ENCODE measurements at regions not wholly inside any gene's neighbourhood (a gene's known extent, or its start where the extent isn't known, plus 50 kb on each side); places are given as distances from the start of the nearest gene placed in this dataset.

DNA sequence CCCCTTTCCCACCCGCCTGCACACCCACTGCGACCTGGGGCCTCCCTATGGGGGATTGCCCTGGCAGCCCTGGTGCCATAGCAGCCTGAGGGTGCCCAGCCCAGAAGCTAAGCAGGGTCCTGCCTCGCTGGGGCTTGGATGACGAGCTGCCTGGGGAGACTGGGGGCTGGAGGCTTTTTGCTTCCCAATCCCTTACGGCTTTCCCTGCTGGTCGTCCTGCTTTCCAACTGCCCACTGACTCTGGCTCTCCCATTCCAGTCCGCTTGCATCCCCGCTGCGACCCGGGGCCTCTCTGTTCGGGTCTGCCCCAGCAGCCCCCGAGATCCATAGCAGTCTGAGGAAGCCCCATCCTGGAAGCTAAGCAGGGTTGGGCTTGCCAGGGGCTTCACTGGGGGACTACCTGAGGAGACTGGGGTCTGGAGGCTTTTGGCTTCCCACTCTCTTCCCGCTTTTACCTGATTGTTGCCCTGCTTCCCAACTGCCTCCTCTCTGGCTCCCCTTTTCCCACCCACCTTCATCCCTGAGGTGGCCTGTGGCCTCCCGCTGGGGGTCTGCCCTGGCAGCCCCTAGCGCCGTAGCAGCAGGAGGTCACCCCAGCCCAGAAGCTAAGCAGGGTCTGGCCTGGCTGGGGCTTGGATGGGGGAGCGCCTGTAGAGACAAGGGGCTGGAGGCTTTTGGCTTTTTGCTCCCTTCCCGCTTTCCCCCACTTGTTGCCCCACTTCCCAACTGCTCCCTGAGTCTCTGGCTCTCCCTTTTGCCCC is 2292.8 kb downstream of the TP53TG3F start:
- intact Hi-C loops (cut with DNase I; ENCODE audit: low total_unique reads) (no loop called here), in situ Hi-C loops (cut with MboI; ENCODE audit: low sequenced_read_pairs in 4 of 4) (no loop called here)
- H3K9me3 ChIP-seq = no peaks in the 10 kb centered on the region
- H3K27me3 ChIP-seq = no peaks in the 10 kb centered on the region
- H3K4me1 ChIP-seq = no peaks in the 10 kb centered on the region
- H3K27ac ChIP-seq = no peak overlapping the region
- TF ChIP-seq, protein P1, sequence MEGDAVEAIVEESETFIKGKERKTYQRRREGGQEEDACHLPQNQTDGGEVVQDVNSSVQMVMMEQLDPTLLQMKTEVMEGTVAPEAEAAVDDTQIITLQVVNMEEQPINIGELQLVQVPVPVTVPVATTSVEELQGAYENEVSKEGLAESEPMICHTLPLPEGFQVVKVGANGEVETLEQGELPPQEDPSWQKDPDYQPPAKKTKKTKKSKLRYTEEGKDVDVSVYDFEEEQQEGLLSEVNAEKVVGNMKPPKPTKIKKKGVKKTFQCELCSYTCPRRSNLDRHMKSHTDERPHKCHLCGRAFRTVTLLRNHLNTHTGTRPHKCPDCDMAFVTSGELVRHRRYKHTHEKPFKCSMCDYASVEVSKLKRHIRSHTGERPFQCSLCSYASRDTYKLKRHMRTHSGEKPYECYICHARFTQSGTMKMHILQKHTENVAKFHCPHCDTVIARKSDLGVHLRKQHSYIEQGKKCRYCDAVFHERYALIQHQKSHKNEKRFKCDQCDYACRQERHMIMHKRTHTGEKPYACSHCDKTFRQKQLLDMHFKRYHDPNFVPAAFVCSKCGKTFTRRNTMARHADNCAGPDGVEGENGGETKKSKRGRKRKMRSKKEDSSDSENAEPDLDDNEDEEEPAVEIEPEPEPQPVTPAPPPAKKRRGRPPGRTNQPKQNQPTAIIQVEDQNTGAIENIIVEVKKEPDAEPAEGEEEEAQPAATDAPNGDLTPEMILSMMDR (IDR thresholded peaks at IDR 0.05 in 4 of 5, conservative IDR thresholded peaks at IDR 0.05 in 1 of 5) = no peak
- TF ChIP-seq POLR2A (IDR thresholded peaks at IDR 0.05) = no peak
- no peak for ATAC-seq
- no peak overlapping the region for H3K4me3 ChIP-seq
- DNase-seq = no peak
- H3K36me3 ChIP-seq = no peaks in the 10 kb centered on the region

DNA sequence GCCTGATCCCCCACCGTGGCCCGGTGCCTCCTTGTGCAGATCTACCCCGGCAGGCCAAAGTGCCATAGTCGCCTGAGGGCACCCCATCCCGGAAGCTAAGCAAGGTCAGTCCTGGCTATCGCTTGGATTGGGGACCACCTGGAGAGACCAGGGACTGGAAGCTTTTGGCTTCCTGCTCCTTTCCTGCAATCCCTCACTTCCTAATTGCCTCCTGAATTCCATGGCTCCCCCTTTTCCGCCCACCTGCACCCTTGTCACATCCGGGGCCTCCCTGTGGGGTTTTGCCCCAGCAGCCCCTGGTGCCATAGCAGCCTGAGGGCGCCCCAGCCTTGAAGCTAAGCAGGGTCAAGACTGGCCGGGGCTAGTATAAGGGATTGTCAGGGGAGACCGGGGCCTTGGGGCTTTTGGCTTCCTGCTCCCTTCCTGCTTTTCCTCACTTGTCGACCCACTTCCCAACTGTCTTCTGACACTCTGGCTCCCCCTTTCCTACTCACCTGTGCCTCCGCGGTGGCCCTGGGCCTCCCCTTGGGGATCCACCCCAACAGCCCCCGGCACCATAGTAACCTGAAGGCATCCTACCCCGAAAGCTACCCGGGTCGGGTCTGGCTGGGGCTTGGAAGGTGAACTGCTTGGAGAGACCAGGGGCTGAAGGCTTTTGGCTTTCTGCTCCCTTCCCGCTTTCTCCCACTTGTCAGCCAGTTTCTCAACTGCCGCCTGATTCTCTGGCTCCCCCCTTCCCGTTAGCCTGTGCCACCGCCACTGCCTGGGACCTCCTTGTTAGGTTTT is 2293.6 kb downstream of the TP53TG3F start:
- Histone ChIP-seq H3K27ac (no peak overlapping the region), H3K9me3 (no peaks in the 10 kb centered on the region), H3K4me3 (no peak overlapping the region), H3K4me1 (no peaks in the 10 kb centered on the region), H3K27me3 (no peaks in the 10 kb centered on the region), H3K36me3 (no peaks in the 10 kb centered on the region)
- in situ Hi-C loops (cut with MboI; ENCODE audit: low sequenced_read_pairs in 4 of 4) = no loop called here
- intact Hi-C loops (cut with DNase I; ENCODE audit: low total_unique reads) = no loop called here
- DNase-seq (no peak), ATAC-seq (no peak)
- no peak for TF ChIP-seq POLR2A (IDR thresholded peaks at IDR 0.05)
- TF ChIP-seq, protein P1 (IDR thresholded peaks at IDR 0.05 in 4 of 5, conservative IDR thresholded peaks at IDR 0.05 in 1 of 5) = no peak

DNA sequence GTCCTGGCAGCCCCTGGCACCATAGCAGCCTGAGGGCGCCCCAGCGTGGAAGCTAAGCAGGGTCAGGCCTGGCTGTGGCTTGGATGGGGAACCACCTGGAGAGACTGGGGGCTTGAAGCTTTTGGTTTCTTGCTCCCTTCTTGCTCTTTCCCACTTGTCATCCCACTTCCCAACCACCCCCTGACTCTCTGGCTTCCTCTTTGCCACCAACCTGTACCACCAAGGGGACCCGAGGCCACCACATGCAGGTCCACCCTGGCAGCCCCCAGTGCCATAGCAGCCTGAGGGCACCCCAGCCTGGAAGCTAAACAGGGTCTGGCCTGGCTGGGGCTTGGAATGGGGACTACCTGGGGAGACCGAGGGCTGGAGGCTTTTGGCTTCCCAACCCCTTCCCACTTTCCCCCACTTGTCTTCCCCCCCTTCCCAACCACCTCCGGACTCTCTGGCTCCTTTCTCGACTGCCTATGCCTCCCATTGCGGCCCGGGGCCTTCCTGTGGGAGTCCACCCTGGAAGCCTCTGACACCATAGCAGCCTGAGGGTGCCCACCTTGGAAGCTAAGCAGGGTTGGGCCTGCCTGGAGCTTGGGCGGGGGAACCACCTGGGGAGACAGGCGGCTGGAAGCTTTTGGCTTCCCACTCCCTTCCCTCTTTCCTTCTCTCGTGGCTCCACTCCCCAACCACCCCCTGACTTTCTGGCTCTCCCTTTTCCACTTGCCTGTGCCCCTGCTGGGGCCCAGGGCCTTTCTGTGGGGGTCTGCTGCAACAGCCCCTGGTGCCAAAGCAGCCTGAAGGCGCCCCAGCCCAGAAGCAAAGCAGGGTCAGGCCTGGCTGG is 2294.4 kb downstream of the TP53TG3F start:
- no peaks in the 10 kb centered on the region for H3K27me3 ChIP-seq
- DNase-seq (no peak), ATAC-seq (no peak)
- H3K36me3 ChIP-seq = no peaks in the 10 kb centered on the region
- no peaks in the 10 kb centered on the region for H3K4me1 ChIP-seq
- TF ChIP-seq, protein P1 (IDR thresholded peaks at IDR 0.05 in 4 of 5, conservative IDR thresholded peaks at IDR 0.05 in 1 of 5) = no peak
- TF ChIP-seq POLR2A (IDR thresholded peaks at IDR 0.05) = no peak
- H3K27ac ChIP-seq = no peak overlapping the region
- in situ Hi-C loops (cut with MboI; ENCODE audit: low sequenced_read_pairs in 4 of 4) = no loop called here
- intact Hi-C loops (cut with DNase I; ENCODE audit: low total_unique reads) = no loop called here
- no peak overlapping the region for H3K4me3 ChIP-seq
- H3K9me3 ChIP-seq = no peaks in the 10 kb centered on the region

DNA sequence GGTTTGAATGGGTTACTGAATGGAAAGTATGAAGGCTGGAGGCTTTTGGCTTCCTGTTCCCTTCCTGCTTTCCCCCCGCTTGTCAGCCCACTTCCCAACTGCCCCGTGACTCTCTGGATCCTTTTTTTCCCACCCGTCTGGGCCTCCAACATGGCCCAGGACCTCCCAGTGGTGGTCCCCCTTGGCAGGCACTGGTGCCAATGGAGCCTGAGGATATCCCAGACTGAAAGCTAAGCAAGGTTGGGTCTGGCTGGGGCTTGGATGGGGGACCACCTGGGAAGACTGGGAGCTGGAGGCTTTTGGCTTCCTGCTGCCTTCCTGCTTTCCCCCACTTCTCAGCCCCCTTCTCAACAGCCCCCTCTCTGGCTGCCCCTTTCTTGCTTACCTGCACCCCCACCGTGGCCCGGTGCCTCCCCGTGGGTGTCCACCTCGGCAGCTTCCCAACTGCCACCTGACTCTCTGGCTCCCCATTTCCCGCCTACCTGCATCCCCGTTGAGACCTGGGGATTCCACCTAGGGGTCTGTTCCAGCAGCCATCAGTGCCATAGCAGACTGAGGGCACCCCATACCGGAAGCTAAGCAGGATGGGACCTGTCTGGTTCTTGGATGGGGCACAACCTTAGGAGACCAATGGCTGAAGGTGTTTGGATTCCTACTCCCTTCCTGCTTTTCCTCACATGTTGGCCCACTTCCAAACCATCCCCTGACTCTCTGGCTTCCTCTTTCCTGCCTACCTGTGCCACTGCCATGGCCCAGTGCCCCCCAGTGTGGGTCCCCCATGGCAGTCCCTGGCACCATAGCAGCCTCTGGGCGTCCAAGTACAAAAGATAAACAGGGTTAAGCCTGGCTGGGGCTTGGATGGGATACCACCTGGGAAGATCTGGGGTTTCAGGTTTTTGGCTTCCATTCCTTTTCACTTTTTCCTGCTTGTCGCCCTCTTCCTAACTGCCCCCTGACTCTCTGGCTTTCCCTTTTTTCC is 2295.3 kb downstream of the TP53TG3F start:
- H3K27ac ChIP-seq = no peak overlapping the region
- TF ChIP-seq, protein P1 (IDR thresholded peaks at IDR 0.05 in 4 of 5, conservative IDR thresholded peaks at IDR 0.05 in 1 of 5) = no peak
- no peak for TF ChIP-seq POLR2A (IDR thresholded peaks at IDR 0.05)
- H3K4me1 ChIP-seq = no peaks in the 10 kb centered on the region
- no peak for DNase-seq
- no peaks in the 10 kb centered on the region for H3K36me3 ChIP-seq
- no peaks in the 10 kb centered on the region for H3K9me3 ChIP-seq
- no peak for ATAC-seq
- no peak overlapping the region for H3K4me3 ChIP-seq
- H3K27me3 ChIP-seq = no peaks in the 10 kb centered on the region
- in situ Hi-C loops (cut with MboI; ENCODE audit: low sequenced_read_pairs in 4 of 4) = no loop called here
- intact Hi-C loops (cut with DNase I; ENCODE audit: low total_unique reads) = no loop called here

Measured in gastrocnemius medialis (tissue), 4 donors.